HG03558 (cell line): ENCODE measurements at regions not wholly inside any gene's neighbourhood (a gene's known extent, or its start where the extent isn't known, plus 50 kb on each side); places are given as distances from the start of the nearest gene placed in this dataset.

Source experiments
- ATAC-seq: cut with Tn5 transposase; IDR thresholded peaks from one replicate; pipeline ENCODE4 v1.9.1; 2021; ENCODE audit warnings: moderate number of reproducible peaks; ENCODE audit not compliant: unreplicated experiment; ENCODE audit errors: extremely low read depth

DNA sequence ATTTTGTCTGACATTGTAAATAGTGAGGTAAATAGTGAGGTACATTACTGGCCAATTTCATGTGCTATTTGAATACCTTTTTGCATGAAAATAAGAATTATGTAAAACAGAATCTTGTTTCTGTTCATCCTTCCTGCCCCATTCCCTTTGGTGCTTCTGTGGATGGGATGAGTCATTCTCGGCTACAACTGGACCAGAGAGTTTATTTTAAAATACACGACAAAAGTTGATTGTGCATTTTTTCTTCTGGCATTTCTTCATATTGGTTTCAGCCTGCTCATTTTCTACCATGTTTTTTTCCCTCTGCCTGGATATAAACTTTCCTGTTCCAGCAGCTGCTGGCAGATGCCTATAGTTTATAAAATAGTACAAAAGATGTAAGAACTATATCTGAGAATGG lies 107.5 kb downstream of the CYSLTR2 start:
- ATAC-seq = no peak

DNA sequence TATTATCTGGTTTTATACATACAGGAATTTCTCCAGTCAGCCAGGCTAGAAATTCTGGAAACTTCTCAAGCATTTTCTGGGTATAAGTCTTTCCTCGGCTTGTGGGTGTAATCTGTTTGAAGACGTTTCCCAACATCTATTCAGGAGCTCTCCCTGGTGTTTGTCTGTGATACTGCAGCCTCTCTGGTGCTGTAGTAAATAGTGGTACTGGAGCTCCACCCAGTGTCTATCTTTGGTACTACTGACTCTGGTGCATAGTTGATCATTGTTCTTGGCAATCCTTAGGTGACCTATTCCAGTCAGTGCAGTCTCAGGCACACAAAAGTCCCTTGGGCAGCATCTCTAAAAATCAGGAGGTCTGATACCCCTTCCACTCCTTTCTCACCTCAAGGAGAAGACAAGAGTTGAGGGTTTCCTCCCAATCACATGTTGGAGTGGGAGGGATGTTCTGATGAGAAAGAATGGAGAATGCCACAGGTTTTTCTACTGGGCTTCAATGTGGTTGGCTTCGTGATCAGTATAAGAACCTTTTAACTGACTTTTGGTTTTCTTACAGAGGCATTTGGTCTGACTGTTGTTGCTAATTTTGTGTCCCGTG lies 115.5 kb downstream of the CYSLTR2 start:
- ATAC-seq = peak; percentile 68

DNA sequence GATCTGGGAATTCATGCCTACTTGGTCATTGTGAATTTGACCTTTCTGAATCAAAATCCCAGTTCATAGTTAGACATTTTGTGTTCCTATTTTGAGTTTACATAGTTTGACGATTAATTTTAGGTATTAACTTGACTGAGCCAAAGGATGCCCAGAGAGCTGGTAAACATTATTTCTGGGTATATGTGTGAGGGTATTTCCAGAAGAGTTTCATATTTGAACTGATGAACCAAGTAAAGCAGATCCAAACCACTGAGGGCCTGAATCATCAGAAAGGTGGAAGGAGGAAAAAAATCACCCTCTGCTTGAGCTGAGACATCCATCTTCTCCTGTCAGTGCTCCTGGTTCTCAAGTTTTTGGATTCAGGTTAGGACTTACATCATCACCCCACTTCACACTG lies 116.6 kb downstream of the CYSLTR2 start:
- no peak for ATAC-seq

DNA sequence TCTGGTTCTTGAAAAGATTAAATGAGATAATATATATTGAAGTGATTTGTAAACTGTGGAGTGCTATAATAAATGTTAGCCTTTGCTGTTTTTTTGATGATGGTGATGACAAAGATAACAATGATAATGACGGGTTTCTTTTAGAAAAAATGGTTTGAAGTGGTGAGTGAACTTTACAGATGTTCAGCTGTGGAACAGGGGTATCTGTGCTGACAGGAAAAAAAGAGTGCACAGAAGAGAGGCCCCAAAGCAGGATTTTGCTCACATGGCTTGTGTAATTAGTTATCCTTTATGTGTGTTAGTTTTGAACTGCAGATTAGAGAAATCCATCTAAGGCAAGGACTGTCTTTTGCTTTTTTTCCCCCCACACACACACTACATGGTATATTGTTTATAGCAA lies 119.2 kb downstream of the CYSLTR2 start:
- ATAC-seq = no peak

DNA sequence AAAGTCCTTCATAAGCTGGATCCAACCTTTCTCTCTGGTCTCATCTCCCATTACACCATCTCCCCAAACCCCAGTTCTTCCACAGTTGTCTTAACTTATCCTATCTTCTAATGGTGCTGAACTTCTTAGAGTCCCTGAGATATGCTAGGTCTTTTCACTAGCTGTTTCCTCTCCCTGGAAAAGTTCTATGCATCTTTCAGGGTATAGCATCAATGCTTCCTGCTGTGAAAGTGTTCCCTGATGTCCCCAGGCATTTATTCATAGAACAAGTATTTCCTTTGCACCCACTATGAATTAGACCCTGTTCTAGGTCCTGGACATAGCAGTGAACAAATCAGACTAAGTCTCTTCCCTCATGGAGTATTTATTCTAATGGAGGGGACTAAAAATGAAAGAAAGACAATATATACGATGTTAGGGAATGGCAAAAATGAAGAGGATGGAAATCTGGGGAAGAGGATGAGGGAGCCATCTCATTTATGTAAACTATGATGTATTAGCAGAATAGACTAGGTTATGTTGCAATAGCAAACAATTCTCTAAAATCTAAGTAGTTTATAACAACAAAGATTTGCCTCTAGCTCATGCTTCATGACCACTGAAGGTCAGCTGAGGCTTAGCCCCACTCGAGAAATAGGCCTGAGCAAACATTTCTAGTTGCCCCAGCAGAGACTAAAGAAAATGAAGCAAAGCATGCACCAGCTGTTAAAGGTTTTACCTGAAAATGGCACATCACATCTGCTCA lies 120.0 kb downstream of the CYSLTR2 start:
- no peak for ATAC-seq

DNA sequence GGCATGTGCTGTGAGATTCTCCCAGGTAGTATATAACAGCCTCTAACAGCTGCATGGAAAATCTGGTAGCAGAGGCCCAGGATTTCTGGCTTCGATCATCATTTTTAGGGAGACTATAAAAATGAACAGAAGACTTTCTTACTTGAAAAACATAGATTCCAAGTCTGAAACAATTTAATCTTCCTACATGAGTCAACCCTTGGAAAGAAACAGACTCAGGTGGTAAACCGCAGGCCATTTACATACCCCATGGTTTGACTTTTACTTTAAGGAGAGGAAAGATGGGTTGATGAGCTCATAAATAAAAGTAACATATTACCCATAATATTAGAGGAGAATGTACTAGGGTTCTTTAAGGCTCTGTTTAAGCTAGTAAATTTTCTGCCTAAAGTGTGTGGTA lies 121.6 kb downstream of the CYSLTR2 start:
- no peak for ATAC-seq

DNA sequence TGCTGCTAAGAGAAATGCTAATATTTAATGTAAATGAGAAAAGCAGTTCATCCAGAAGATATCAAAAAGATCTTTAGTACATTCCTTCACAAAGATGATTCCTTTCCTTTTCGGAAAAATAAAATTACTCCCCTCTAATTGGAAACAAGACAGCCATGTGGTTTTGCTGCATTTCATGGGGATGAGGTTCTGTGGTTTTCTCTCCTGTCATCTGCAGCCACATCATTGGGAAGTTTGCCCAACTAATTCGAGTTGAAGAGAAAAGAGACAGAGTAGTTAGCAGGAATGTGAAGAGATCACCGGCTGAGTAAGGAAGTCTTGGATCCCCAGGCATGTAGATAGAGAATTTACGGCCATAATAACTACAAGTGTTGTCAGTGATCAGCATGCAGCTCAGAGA lies 122.1 kb downstream of the CYSLTR2 start:
- ATAC-seq = no peak

DNA sequence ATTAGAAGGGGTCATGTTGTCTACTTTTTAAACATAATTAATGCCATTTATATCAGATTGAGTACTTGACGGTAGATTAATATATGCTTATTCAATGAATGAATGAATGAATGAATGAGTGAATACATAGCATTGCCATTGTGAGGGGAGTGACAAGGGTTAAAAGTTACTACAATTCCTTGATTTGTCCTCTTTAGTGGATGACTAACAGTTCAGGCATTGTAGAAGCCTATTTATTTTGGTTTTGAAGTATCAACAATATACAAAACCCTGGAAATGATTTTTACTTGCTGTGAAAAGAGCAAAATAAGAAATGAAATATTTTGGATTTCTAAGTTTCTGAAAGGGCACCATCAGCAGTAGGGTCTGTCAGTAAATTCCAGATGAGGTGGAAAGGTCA lies 122.7 kb downstream of the CYSLTR2 start:
- ATAC-seq = no peak

DNA sequence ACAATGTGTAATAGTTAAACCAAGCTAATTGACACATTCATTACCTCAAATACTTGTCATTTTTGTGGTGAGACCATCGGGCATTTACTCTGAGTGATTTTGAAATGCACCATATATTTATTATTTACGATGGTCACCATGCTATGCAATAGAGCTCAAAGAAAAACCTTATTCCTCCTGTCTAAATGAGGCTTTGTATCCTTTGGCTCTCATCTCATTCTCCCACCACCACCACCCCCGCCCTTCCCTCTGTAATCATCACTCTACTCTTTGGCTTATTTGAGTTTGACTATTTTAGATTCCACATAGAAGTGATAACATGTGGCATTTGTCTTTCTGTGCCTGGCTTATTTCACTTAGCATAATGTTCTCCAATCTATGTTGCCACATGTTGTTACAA lies 124.9 kb downstream of the CYSLTR2 start:
- no peak for ATAC-seq

DNA sequence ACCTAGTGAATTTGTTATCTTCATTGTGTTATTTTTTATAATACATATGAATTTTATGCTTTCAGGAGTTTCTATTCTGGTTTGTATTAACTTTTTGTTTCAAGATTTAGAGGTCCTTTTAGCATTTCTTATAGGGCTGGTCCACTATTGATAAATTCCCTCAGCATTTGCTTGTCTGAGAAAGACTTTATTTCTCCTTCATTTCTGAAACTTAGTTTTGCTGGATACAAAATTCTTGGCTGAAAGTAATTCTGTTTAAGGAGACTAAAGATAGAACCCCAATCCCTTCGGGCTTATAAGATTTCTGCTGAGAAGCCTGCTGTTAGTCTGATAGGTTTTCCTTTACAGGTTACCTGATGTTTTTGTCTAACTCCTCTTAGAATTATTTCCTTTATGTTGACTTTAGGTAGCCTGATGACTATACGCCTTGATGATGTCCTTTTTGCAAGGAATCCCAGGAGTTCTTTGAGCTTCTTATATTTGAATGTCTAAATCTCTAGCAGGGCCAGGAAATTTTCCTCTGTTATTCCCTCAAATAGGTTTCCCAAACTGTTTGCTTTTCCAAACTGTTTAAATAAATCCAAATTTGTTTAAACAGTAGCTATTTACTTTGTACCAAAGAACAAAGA lies 127.1 kb downstream of the CYSLTR2 start:
- no peak for ATAC-seq

DNA sequence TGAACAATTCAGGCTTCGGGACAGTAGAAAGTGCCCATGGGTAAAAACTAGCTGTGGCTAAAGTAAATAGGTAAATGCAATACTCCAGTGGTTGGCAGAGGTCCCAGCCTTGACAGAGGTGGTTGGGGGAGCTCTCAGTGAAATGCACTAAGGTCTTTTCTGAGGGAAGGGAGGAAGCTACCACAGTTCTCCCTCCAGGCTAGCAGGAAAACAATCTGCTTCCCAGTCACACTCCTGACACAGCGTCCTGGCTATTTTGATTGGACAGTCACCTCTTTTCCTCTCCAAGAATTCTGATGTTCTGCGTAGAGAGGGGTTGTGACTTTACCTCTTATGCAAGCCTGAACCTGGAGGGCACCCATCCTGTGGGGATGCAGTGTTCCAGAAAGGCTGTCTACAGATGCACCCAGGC lies 128.7 kb downstream of the CYSLTR2 start:
- no peak for ATAC-seq

DNA sequence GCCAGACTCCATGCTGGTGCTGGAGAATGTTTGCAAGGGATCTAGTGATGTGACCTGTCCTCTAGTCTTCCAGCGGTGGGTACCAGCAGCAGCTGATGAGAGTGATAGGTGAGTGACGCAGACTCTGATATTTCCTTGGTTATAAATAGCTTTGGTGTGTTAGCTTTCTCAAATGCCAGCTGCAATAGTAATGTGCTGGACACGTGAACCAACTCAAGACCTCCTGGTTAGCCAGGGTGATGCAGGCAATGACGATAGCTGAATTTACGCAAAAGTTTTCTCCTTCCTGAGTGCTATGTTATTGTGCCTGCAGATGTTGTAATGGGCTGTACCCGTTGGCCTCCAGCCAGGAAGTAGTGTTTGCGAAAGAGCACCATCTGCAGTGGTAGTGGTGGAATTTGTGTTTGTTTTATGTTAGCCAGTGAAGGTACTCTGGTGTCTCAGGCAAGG lies 129.5 kb downstream of the CYSLTR2 start:
- no peak for ATAC-seq

DNA sequence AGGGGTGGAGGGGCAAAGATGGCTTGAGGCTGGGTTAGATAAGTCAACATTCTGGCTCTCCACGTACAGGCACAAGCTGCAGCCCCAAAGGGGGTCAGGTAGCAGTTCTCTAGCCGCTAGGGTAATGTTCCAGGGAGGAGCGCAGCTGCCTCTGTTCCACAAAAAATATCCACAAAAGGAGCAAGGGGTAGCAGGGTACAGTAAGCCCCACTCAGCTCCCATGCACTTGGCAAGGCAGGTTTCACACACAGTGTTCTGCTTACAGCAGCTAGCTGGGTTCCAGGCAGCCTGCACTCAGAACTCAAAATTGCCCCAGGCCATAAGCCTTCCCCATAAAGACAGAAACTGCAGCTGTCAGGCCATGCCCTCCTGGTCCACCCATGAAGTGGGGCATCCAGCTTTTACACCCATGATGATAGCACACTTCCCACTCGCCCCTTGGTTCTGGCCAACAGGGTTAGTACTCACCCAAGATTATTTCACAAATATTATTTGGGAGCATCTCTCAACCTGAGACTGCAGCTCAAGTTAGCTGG lies 130.0 kb downstream of the CYSLTR2 start:
- no peak for ATAC-seq

DNA sequence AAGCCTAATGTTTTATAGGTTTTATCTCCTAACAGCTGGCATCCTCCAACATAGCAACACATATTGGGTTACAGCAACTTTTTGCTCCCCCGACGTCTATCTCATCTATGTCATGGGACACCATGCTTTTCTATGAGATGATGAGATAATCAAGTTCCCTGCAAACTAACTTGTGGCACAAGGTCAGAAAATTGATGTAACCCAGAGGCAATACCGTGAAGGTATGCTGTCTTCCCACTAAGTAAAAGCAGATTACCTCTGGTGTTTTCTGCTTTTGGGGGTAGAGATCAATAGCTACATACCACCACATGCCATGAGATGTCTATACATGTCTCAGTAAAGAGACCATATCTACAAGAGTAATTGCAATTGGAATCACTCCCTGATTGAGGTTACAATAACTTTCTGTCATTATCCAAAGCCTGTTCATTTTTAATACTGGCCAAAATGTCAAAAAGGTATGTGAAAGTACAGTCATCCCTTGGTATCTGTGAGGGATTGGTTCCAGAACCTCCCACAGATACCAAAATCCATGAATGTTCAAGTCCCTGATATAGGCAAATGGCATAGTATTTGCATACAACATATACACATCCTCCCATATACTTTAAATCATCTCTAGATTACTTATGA lies 131.3 kb downstream of the CYSLTR2 start:
- ATAC-seq = no peak

DNA sequence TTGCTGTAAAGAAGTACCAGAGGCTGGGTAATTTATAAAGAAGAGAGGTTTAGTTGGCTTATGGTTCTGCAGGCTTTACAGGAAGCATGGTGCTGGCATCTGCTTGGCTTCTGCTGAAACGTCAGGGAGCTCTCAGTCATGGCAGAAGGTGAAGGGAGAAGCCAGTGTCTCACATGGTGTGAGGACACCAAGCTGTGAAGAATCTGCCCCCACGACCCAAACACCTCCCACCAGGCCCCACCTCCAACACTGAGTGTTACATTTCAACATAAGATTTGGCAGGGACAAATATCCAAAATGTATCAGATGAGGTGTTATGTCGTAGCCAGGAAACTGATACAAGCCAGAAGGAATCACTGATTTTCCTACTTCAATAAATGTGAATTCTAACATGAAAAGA lies 136.5 kb downstream of the CYSLTR2 start:
- no peak for ATAC-seq

DNA sequence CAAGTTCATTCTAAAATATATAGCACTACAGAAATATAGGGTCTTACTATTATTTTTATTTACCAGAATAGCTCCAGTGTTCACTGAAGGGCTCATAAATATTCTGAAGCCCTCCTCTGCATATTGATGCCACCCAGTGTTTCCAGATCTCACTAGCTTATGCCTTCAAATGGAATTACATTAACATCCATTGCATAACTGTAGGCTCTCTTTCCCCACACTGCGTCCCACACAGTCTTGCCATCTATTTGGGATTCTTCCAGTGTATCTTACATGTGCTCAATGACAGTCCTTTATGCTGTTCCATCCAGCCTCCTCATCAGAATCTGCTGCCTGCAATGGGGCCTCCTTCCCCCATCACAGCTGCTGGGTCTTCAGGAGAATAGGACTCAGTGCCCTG lies 137.2 kb downstream of the CYSLTR2 start:
- no peak for ATAC-seq

DNA sequence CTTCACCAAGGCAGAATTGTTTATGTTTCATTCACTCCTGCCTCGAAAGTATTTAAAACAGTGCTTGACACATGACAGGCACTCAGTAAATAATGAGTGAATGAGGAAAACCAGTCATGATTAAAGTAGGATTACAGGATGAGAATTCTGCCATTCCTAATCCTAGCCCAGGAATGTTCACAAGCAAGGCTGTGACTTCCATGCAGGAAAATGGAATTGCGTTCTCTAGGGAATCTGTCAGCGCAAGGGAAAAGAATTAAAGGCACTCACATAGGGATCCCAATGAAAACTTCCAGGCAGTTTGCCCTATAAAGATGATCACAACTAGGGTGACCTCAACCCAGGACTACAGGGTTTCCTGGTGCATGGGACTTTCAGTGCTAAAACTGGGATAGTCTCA lies 143.4 kb downstream of the CYSLTR2 start:
- no peak for ATAC-seq

DNA sequence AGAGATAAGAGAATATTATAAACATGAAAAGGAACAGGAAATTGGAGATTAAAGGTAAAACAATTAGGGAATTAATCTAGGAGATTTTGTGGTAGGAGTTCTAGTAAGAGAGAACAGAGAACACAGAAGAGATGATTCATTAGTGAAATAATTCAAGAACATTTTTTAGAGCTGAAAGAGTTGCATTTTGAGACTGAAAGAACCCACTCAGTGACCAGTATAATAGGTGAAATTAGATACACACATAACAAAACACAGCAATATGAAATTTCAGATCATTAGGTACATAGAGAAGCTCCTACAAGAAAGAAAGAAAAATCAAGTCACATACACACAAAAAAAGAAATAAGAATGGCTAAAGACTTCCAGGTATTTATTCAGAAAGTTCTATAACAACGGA lies 144.0 kb downstream of the CYSLTR2 start:
- no peak for ATAC-seq

DNA sequence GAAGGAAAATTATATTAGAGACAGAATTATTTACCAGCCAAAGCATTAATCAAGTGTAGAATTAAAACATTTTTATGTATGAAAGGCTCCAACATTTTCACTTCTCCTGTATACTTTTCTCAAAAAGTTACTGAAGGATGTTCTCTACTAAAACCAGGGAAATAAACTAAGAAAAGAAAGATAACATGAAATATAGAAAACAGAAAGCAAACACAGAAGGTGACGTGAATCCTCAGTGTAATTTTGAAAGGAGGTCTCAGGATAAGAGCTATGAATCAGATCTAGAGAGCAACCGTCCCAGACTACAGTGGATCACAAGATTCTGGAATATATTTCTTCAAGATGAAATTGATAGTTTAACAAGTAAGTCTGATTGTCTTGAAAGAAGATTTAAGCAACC lies 144.5 kb downstream of the CYSLTR2 start:
- no peak for ATAC-seq

DNA sequence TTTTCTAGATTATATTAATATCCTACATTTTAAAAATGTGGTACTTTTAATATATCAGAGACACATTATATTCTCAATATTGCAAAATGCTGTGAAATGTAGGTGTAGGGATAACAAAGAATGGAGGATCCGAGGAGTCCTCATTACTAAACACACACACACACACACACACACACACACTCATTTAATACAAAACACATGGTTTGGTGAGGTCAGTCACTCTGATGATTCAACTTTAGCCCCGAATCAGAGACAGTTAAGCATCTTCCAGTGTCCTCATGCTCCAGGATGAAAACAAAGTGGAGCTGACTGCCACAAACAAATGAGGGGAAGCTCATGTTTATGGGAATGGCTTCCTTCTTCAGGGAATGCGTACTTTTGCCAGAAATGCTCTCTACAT lies 147.5 kb downstream of the CYSLTR2 start:
- no peak for ATAC-seq
